HepG2 (cell line): ENCODE measurements at regions not wholly inside any gene's neighbourhood (a gene's known extent, or its start where the extent isn't known, plus 50 kb on each side); places are given as distances from the start of the nearest gene placed in this dataset.

ENCODE experiments used
- ATAC-seq: fragments of 200-7000 bp; cut with Tn5 transposase; 3 replicates; pipeline ENCODE4 v1.9.1; 2020; ENCODE audit warnings: mild to moderate bottlenecking, moderate library complexity
- BruUV-seq: library from RNA; stranded (reverse); fragments of 400-500 nt; replicated peaks from 2 replicates; lab custom pipeline; 2021; lab: Mats Ljungman, UMichigan
- CTCF ChIA-PET: fragments of 300-600 bp; formaldehyde crosslinking; extraction: SDS; loops from one replicate; lab custom pipeline; 2021; ENCODE audit warnings: low total read pairs, inconsistent platforms, low intra/inter-chr PET ratio; lab: Yijun Ruan, JAX
- POLR2A ChIA-PET: fragments of 350-600 bp; sonication (Branson Sonifier 250); formaldehyde crosslinking; loops from one replicate; lab custom pipeline; 2020; ENCODE audit warnings: antibody characterized with exemption, inconsistent platforms; lab: Yijun Ruan, JAX
- DNase-seq: peaks from one replicate; pipeline ENCODE4 v3.0.0-alpha.2; 2015; ENCODE audit warnings: low spot score
- FAIRE-seq: peaks from 3 replicates; lab custom pipeline; 2011; peaks lifted over from hg19 to GRCh38; lab: Jason Lieb, UNC
- H2AFZ ChIP-seq: one replicate; pipeline ENCODE4 v1.6.1; 2011; ENCODE audit warnings: low read length, inconsistent platforms
- H3K27ac ChIP-seq: fragments of 300-600 bp; 3 replicates; pipeline ENCODE4 v1.8.0; 2011; ENCODE audit warnings: mixed run types, mild to moderate bottlenecking, mixed read lengths, low read length, inconsistent platforms; ENCODE audit not compliant: insufficient read depth; ENCODE audit errors: extremely low read length
- H3K27me3 ChIP-seq, 2 experiments: fragments of 200-600 bp in 1 of 2; 2 replicates in 1 of 2; 3 replicates in 1 of 2; pipeline versions ENCODE4 v1.6.0 to v1.8.0; 2011; ENCODE audit warnings: low read length in 2 of 2, mild to moderate bottlenecking in 2 of 2, moderate library complexity in 2 of 2, inconsistent platforms in 1 of 2; ENCODE audit not compliant: insufficient read depth in 2 of 2, control insufficient read depth in 1 of 2
- H3K36me3 ChIP-seq, 2 experiments: fragments of 200-600 bp in 1 of 2; replicated peaks in 1 of 2; 2 replicates in 1 of 2; 3 replicates in 1 of 2; pipeline versions ENCODE4 v1.5.1 to v1.8.0; 2011; ENCODE audit warnings: low read length in 2 of 2, inconsistent platforms in 1 of 2; ENCODE audit not compliant: insufficient read depth in 2 of 2, control insufficient read depth in 1 of 2
- H3K4me1 ChIP-seq: 2 replicates; pipeline ENCODE4 v1.5.1; 2012; ENCODE audit warnings: low read length, inconsistent platforms; ENCODE audit not compliant: insufficient read depth
- H3K4me2 ChIP-seq: 2 replicates; pipeline ENCODE4 v1.6.0; 2011; ENCODE audit warnings: low read depth, low read length, inconsistent platforms
- H3K4me3 ChIP-seq, 3 experiments: fragments of 200-600 bp in 1 of 3; sonication (generic), shearing (Covaris generic) in 1 of 3; replicated peaks in 1 of 3; 2 replicates each; pipeline ENCODE4 v1.5.1; 2011 to 2016; ENCODE audit warnings: low read length in 3 of 3, inconsistent platforms in 2 of 3, low read depth in 2 of 3, mild to moderate bottlenecking in 2 of 3, control low read depth in 1 of 3, mixed read lengths in 1 of 3; ENCODE audit not compliant: insufficient read depth in 1 of 3
- H3K79me2 ChIP-seq: one replicate; pipeline ENCODE4 v1.6.1; 2011; ENCODE audit warnings: low read length, inconsistent platforms; ENCODE audit not compliant: insufficient read depth
- H3K9ac ChIP-seq: 2 replicates; pipeline ENCODE4 v1.6.0; 2011; ENCODE audit warnings: mild to moderate bottlenecking, low read depth, low read length, inconsistent platforms; ENCODE audit not compliant: insufficient read depth
- H3K9me3 ChIP-seq: 2 replicates; pipeline ENCODE4 v1.5.1; 2012; ENCODE audit warnings: mild to moderate bottlenecking, low read length
- H4K20me1 ChIP-seq: 2 replicates; pipeline ENCODE4 v1.6.0; 2011; ENCODE audit warnings: inconsistent platforms, mild to moderate bottlenecking, low read length, moderate library complexity; ENCODE audit not compliant: insufficient read depth
- CBFB ChIP-seq: sonication (generic); formaldehyde crosslinking; IDR thresholded peaks from 2 replicates; pipeline ENCODE4 v1.4.0; 2020; ENCODE audit warnings: missing genetic modification reagents
- CREM ChIP-seq, 2 experiments: sonication (generic) in 1 of 2; formaldehyde crosslinking in 1 of 2; IDR thresholded peaks; 2 replicates each; pipeline versions ENCODE4 v1.4.0 to v1.6.1; 2016 to 2020; ENCODE audit warnings: antibody characterized with exemption in 1 of 2, mild to moderate bottlenecking in 1 of 2, missing genetic modification reagents in 1 of 2
- GTF2F1 ChIP-seq: fragments of 150-350 bp; IDR thresholded peaks from 2 replicates; pipeline ENCODE4 v1.6.1; 2014; ENCODE audit warnings: low read length
- SMARCC2 ChIP-seq: fragments of 450-650 bp; IDR thresholded peaks from 2 replicates; pipeline ENCODE4 v1.6.1; 2017; ENCODE audit warnings: antibody characterized with exemption, mild to moderate bottlenecking
- SRSF1 ChIP-seq: fragments of 200-400 bp; formaldehyde crosslinking; optimal IDR thresholded peaks from 2 replicates; pipeline ENCODE3; 2017; ENCODE audit warnings: mild to moderate bottlenecking, low read depth, low read length, moderate library complexity
- ZNF383 ChIP-seq: sonication (generic); formaldehyde crosslinking; IDR thresholded peaks from 2 replicates; pipeline ENCODE4 v1.4.0; 2020; ENCODE audit warnings: missing genetic modification reagents, mild to moderate bottlenecking, borderline replicate concordance
- ZNF670 ChIP-seq: sonication (generic); formaldehyde crosslinking; IDR thresholded peaks from 2 replicates; pipeline ENCODE4 v1.8.0; 2022; ENCODE audit warnings: mild to moderate bottlenecking, missing genetic modification reagents, borderline replicate concordance
- WGBS: methylation state at CpG from one replicate; pipeline ENCODE4 v1.1.6; 2017; ENCODE audit warnings: low lambda C conversion rate; 5-methylcytosine and 5-hydroxymethylcytosine counted together
- in situ Hi-C: cut with HindIII; loops from 2 replicates; pipeline ENCODE4 v1.10.0; 2017; ENCODE audit warnings: low pct_unique_long_range_greater_than_20kb; ENCODE audit not compliant: extremely low pct_ligation_motif_present
- intact Hi-C: fragments of 100-400 bp; cut with micrococcal nuclease; formaldehyde crosslinking; loops from one replicate; pipeline ENCODE4 v1.10.0; 2022; ENCODE audit not compliant: unreplicated experiment

GRCh38 chr10:113470372-113471240 is 82.2 kb upstream of the HABP2 start:
- no peaks in the 10 kb centered on the region; a peak in 2 of 5 replicates for H3K27me3 ChIP-seq
- H2AFZ ChIP-seq, result no peak overlapping the region
- ATAC-seq (no peak), FAIRE-seq (no peak), DNase-seq (no peak)
- intact Hi-C loops (no loop called here), in situ Hi-C loops (no loop called here)
- no peaks in the 10 kb centered on the region for H3K79me2 ChIP-seq
- ChIA-PET CTCF (no interaction called here), POLR2A (no interaction called here)
- TF ChIP-seq ZNF670, result no peak
- TF ChIP-seq ZNF383 (CRISPR knock-in tag), result no peak
- no peak for TF ChIP-seq SMARCC2
- TF ChIP-seq CBFB, result no peak
- TF ChIP-seq CREM (IDR thresholded peaks at IDR 0.05), result no peak
- TF ChIP-seq CREM (CRISPR knock-in tag; IDR thresholded peaks at IDR 0.05), result no peak
- no peak for TF ChIP-seq SRSF1
- no peaks in the 10 kb centered on the region for H3K4me1 ChIP-seq
- no peak overlapping the region for H3K4me3 ChIP-seq
- H3K4me2 ChIP-seq, result no peak overlapping the region
- WGBS, result 35% methylated on average over 5 of the region's 5 CpGs
- no peak overlapping the region for H3K9ac ChIP-seq
- no peaks in the 10 kb centered on the region for H4K20me1 ChIP-seq
- no TSS peak for BruUV-seq
- H3K27ac ChIP-seq, result no peak overlapping the region
- H3K9me3 ChIP-seq, result no peaks in the 10 kb centered on the region
- H3K36me3 ChIP-seq, result no peaks in the 10 kb centered on the region

- no peak for TF ChIP-seq GTF2F1
- TF ChIP-seq, all 625 proteins: peak for 0
- CTCF ChIA-PET, result no interaction called here
- in situ Hi-C loops, result no loop called here
Observed at GRCh38 chr10:113471241-113471996, 81.4 kb upstream of the HABP2 start.

More at GRCh38 chr10:113471241-113471996, 81.4 kb upstream of the HABP2 start:
- POLR2A ChIA-PET, result no interaction called here
- Histone ChIP-seq H2AFZ (no peak overlapping the region), H3K9ac (no peak overlapping the region), H3K79me2 (no peaks in the 10 kb centered on the region), H3K27me3 (peaks cover 0 to 2% of the 10 kb centered on the region in 2 experiments; a peak in 2 of 5 replicates), H3K4me2 (no peak overlapping the region), H3K4me1 (no peaks in the 10 kb centered on the region), H4K20me1 (no peaks in the 10 kb centered on the region), H3K27ac (no peak overlapping the region), H3K36me3 (no peaks in the 10 kb centered on the region), H3K9me3 (no peaks in the 10 kb centered on the region), H3K4me3 (no peak overlapping the region)
- intact Hi-C loops, result no loop called here
- no peak for FAIRE-seq
- DNase-seq, result no peak
- no TSS peak for BruUV-seq
- no peak for ATAC-seq
- WGBS, result 59% methylated on average over 6 of the region's 6 CpGs
